Aorta (tissue), 5 donors: ENCODE measurements at regions not wholly inside any gene's neighbourhood (a gene's known extent, or its start where the extent isn't known, plus 50 kb on each side); places are given as distances from the start of the nearest gene placed in this dataset.
"Not testable (repeated sequence)": the region's sequence is repeated elsewhere in the genome, so short reads cannot be mapped to it uniquely, and the experiment has no call there.

ENCODE experiments used
- ATAC-seq: fragments of 200-7000 bp; cut with Tn5 transposase; one replicate; pipeline ENCODE4 v1.9.1; 2022; ENCODE audit warnings: moderate library complexity; ENCODE audit not compliant: low FRiP score
- DNase-seq, 2 donors: peaks; one replicate each; pipeline ENCODE4 v3.0.0-alpha.2; 2020
- H3K27ac ChIP-seq, 2 donors: one replicate each; pipeline ENCODE4 v1.5.1; 2013; ENCODE audit warnings: low read length in 2 of 2, mild to moderate bottlenecking in 2 of 2, moderate library complexity in 2 of 2, control low read depth in 1 of 2, inconsistent platforms in 1 of 2, low read depth in 1 of 2
- H3K27me3 ChIP-seq, 2 donors: one replicate each; pipeline ENCODE4 v1.6.1; 2013; ENCODE audit warnings: control low read depth in 1 of 2, low read length in 1 of 2, mild to moderate bottlenecking in 1 of 2, moderate library complexity in 1 of 2; ENCODE audit not compliant: insufficient read depth in 2 of 2, control insufficient read depth in 1 of 2
- H3K36me3 ChIP-seq, 2 donors: one replicate each; pipeline ENCODE4 v1.6.1; 2013; ENCODE audit warnings: control low read depth in 1 of 2, low read length in 1 of 2, mild to moderate bottlenecking in 1 of 2; ENCODE audit not compliant: insufficient read depth in 2 of 2, control insufficient read depth in 1 of 2
- H3K4me1 ChIP-seq, 2 donors: one replicate each; pipeline ENCODE4 v1.6.1; 2013; ENCODE audit warnings: low read length in 2 of 2, control low read depth in 1 of 2, mild to moderate bottlenecking in 1 of 2, moderate library complexity in 1 of 2; ENCODE audit not compliant: insufficient read depth in 2 of 2, control insufficient read depth in 1 of 2
- H3K4me3 ChIP-seq, 2 donors: one replicate each; pipeline ENCODE4 v1.5.1; 2013; ENCODE audit warnings: low read length in 2 of 2, control low read depth in 1 of 2, mild to moderate bottlenecking in 1 of 2
- H3K9me3 ChIP-seq: one replicate; pipeline ENCODE4 v1.6.1; 2013; ENCODE audit warnings: mild to moderate bottlenecking, low read length; ENCODE audit not compliant: control insufficient read depth
- WGBS, 2 donors: extraction: QIAGEN DNeasy Blood & Tissue Kit; methylation state at CpG; one replicate each; pipeline ENCODE4 v1.1.7; 2013; 5-methylcytosine and 5-hydroxymethylcytosine counted together
- intact Hi-C, 2 donors: fragments of 100-400 bp; cut with DNase I; formaldehyde crosslinking; loops; one replicate each; pipeline versions ENCODE4 v1.14.2 to v1.15.0; 2022
- donor health status: healthy with polysubstance abuse.
- donor health status: Bipolar disorder and iron deficiency.
- donor health status: DM: no; HTN: no; CAD: no.
- donor health status: DM: no; HTN: no; CAD: no.
- donor health status: DM: yes; HTN: yes; CAD: no.

- H3K27me3 ChIP-seq, result no peaks in the 10 kb centered on the region
- 90 to 94% methylated on average over 1 of the region's 1 CpG for WGBS, 2 donors
- ATAC-seq, result no peak
Observed at GRCh38 chr7:46282155-46282554, 361.1 kb upstream of the IGFBP3 start.

GRCh38 chr7:46281071-46281470 lies 360.0 kb upstream of the IGFBP3 start:
- no peak for ATAC-seq
- WGBS, 2 donors, result 69 to 74% methylated on average over 2 of the region's 2 CpGs
- no peaks in the 10 kb centered on the region for H3K36me3 ChIP-seq

More at GRCh38 chr7:46282155-46282554, 361.1 kb upstream of the IGFBP3 start:
- Histone ChIP-seq H3K4me3 (no peak overlapping the region), H3K4me1 (no peaks in the 10 kb centered on the region), H3K36me3 (no peaks in the 10 kb centered on the region), H3K27ac (no peak overlapping the region), H3K9me3 (no peaks in the 10 kb centered on the region)
- intact Hi-C loops, result no loop called here
- DNase-seq, result no peak

GRCh38 chr7:46279290-46279689 lies 358.2 kb upstream of the IGFBP3 start:
- Histone ChIP-seq H3K4me1 (no peaks in the 10 kb centered on the region), H3K4me3 (no peak overlapping the region), H3K27me3 (no peaks in the 10 kb centered on the region), H3K27ac (no peak overlapping the region), H3K36me3 (no peaks in the 10 kb centered on the region), H3K9me3 (no peaks in the 10 kb centered on the region)
- DNase-seq (no peak), ATAC-seq (no peak)
- intact Hi-C loops, result no loop called here
- 54 to 62% methylated on average over 2 of the region's 2 CpGs for WGBS, 2 donors

More at GRCh38 chr7:46281071-46281470, 360.0 kb upstream of the IGFBP3 start:
- H3K27me3 ChIP-seq, result no peaks in the 10 kb centered on the region
- no peak for DNase-seq
- no peak overlapping the region for H3K27ac ChIP-seq
- intact Hi-C loops, result no loop called here
- no peaks in the 10 kb centered on the region for H3K9me3 ChIP-seq
- H3K4me3 ChIP-seq, result no peak overlapping the region
- no peaks in the 10 kb centered on the region for H3K4me1 ChIP-seq

- peaks cover 2% of the 10 kb centered on the region for H3K9me3 ChIP-seq
- intact Hi-C loops, result no loop called here
- no peak overlapping the region for H3K4me3 ChIP-seq
- no peak overlapping the region for H3K27ac ChIP-seq
- DNase-seq (no peak), ATAC-seq (no peak)
- WGBS, 2 donors, result 60 to 67% methylated on average over 2 of the region's 2 CpGs
- H3K4me1 ChIP-seq, result no peaks in the 10 kb centered on the region
- no peaks in the 10 kb centered on the region for H3K27me3 ChIP-seq
- no peaks in the 10 kb centered on the region for H3K36me3 ChIP-seq
Observed at GRCh38 chr7:46264646-46265045, 343.6 kb upstream of the IGFBP3 start.

- WGBS, 2 donors, result 92 to 94% methylated on average over 9 of the region's 9 CpGs
- H3K9me3 ChIP-seq, ATAC-seq, H3K27ac ChIP-seq, H3K27me3 ChIP-seq, H3K4me3 ChIP-seq, H3K36me3 ChIP-seq, intact Hi-C loops, DNase-seq, H3K4me1 ChIP-seq: not testable (repeated sequence)
Observed at GRCh38 chr7:46261638-46262037, 340.6 kb upstream of the IGFBP3 start.

GRCh38 chr7:46259947-46260346 lies 338.9 kb upstream of the IGFBP3 start:
- Histone ChIP-seq H3K4me1 (no peaks in the 10 kb centered on the region), H3K36me3 (no peaks in the 10 kb centered on the region), H3K27me3 (no peaks in the 10 kb centered on the region), H3K9me3 (peaks cover 2% of the 10 kb centered on the region), H3K4me3 (no peak overlapping the region), H3K27ac (no peak overlapping the region)
- intact Hi-C loops, result no loop called here
- DNase-seq, result no peak
- no peak for ATAC-seq
- WGBS, 2 donors, result 56% methylated on average over 1 of the region's 1 CpG

GRCh38 chr7:46257761-46258448 lies 336.8 kb upstream of the IGFBP3 start:
- Histone ChIP-seq H3K4me1 (no peaks in the 10 kb centered on the region), H3K27me3 (no peaks in the 10 kb centered on the region), H3K9me3 (peaks cover 2% of the 10 kb centered on the region), H3K36me3 (no peaks in the 10 kb centered on the region), H3K4me3 (no peak overlapping the region), H3K27ac (no peak overlapping the region)
- 62 to 67% methylated on average over 3 of the region's 3 CpGs for WGBS, 2 donors
- DNase-seq (no peak), ATAC-seq (no peak)
- intact Hi-C loops, result no loop called here

- no peaks in the 10 kb centered on the region for H3K4me1 ChIP-seq
- intact Hi-C loops, result no loop called here
- no peak overlapping the region for H3K27ac ChIP-seq
- DNase-seq, result no peak
- H3K4me3 ChIP-seq, result no peak overlapping the region
- H3K9me3 ChIP-seq, result peaks cover 2% of the 10 kb centered on the region
- 79 to 87% methylated on average over 8 of the region's 8 CpGs for WGBS, 2 donors
- H3K27me3 ChIP-seq, result no peaks in the 10 kb centered on the region
- no peak for ATAC-seq
- no peaks in the 10 kb centered on the region for H3K36me3 ChIP-seq
Observed at GRCh38 chr7:46256870-46257661, 336.0 kb upstream of the IGFBP3 start.

GRCh38 chr7:46253520-46253919 lies 332.4 kb upstream of the IGFBP3 start:
- Histone ChIP-seq H3K27ac (no peak overlapping the region), H3K4me3 (no peak overlapping the region), H3K9me3 (no peaks in the 10 kb centered on the region), H3K27me3 (no peaks in the 10 kb centered on the region), H3K4me1 (no peaks in the 10 kb centered on the region), H3K36me3 (no peaks in the 10 kb centered on the region)
- WGBS, 2 donors, result 62 to 81% methylated on average over 1 of the region's 1 CpG
- no peak for DNase-seq
- no peak for ATAC-seq
- intact Hi-C loops, result no loop called here
